GM12878 (cell line): ENCODE measurements at regions not wholly inside any gene's neighbourhood (a gene's known extent, or its start where the extent isn't known, plus 50 kb on each side); places are given as distances from the start of the nearest gene placed in this dataset.

Source experiments
- ATAC-seq: fragments of 200-7000 bp; cut with Tn5 transposase; 3 replicates; pipeline ENCODE4 v1.9.1; 2020; ENCODE audit warnings: mild to moderate bottlenecking, moderate library complexity
- BruUV-seq: library from RNA; stranded (reverse); fragments of 400-500 nt; replicated peaks from 2 replicates; lab custom pipeline; 2021; lab: Mats Ljungman, UMichigan
- CTCF ChIA-PET: fragments of 300-600 bp; sonication (Branson Sonifier 250); formaldehyde crosslinking; extraction: SDS; loops from one replicate; lab custom pipeline; 2021; ENCODE audit warnings: inconsistent platforms; lab: Yijun Ruan, JAX
- POLR2A ChIA-PET: fragments of 350-600 bp; formaldehyde crosslinking; extraction: SDS; loops from one replicate; lab custom pipeline; 2021; ENCODE audit warnings: inconsistent platforms; lab: Charles Lee
- RAD21 ChIA-PET: fragments of 300-600 bp; sonication (Branson Sonifier 250); formaldehyde crosslinking; loops from one replicate; lab custom pipeline; 2023; ENCODE audit warnings: antibody characterized with exemption; ENCODE audit not compliant: unreplicated experiment; lab: Charles Lee
- SMC1A ChIA-PET: fragments of 300-600 bp; sonication (Branson Sonifier 250); formaldehyde crosslinking; loops from one replicate; lab custom pipeline; 2023; ENCODE audit not compliant: unreplicated experiment, uncharacterized antibody; lab: Charles Lee
- DNase-seq: peaks from one replicate; pipeline ENCODE4 v3.0.0-alpha.2; 2011; ENCODE audit warnings: low read depth, low spot score
- FAIRE-seq: peaks from 3 replicates; lab custom pipeline; 2011; peaks lifted over from hg19 to GRCh38; lab: Jason Lieb, UNC
- H2AFZ ChIP-seq: 2 replicates; pipeline ENCODE4 v1.6.0; 2011; ENCODE audit warnings: low read depth, low read length, control low read depth; ENCODE audit not compliant: control insufficient read depth
- H3K27ac ChIP-seq: 2 replicates; pipeline ENCODE4 v1.5.1; 2011; ENCODE audit warnings: control low read depth; ENCODE audit not compliant: control insufficient read depth, insufficient read depth
- H3K27me3 ChIP-seq, 2 experiments: replicated peaks in 1 of 2; 2 replicates each; pipeline versions ENCODE4 v1.6.0 to v1.6.1; 2011; ENCODE audit warnings: low read length in 1 of 2; ENCODE audit not compliant: control insufficient read depth in 2 of 2, insufficient read depth in 2 of 2
- H3K36me3 ChIP-seq, 2 experiments: 2 replicates each; pipeline ENCODE4 v1.5.1; 2011; ENCODE audit warnings: low read length in 1 of 2; ENCODE audit not compliant: control insufficient read depth in 2 of 2, insufficient read depth in 2 of 2
- H3K4me1 ChIP-seq: 2 replicates; pipeline ENCODE4 v1.6.1; 2011; ENCODE audit warnings: mild to moderate bottlenecking, low read length, moderate library complexity, mixed read lengths; ENCODE audit not compliant: control insufficient read depth, insufficient read depth
- H3K4me2 ChIP-seq: 2 replicates; pipeline ENCODE4 v1.6.0; 2011; ENCODE audit warnings: control low read depth; ENCODE audit not compliant: control insufficient read depth, insufficient read depth
- H3K4me3 ChIP-seq: fragments of 200-600 bp; sonication (generic); 2 replicates; pipeline ENCODE4 v1.5.1; 2016
- H3K79me2 ChIP-seq: 2 replicates; pipeline ENCODE4 v1.6.0; 2011; ENCODE audit warnings: low read length; ENCODE audit not compliant: control insufficient read depth, insufficient read depth
- H3K9ac ChIP-seq: 2 replicates; pipeline ENCODE4 v1.8.0; 2011; ENCODE audit warnings: low read length, control low read depth, mixed read lengths; ENCODE audit not compliant: control insufficient read depth, insufficient read depth
- H3K9me3 ChIP-seq: replicated peaks from 3 replicates; pipeline ENCODE4 v1.5.1; 2011; ENCODE audit warnings: mild to moderate bottlenecking, low read length; ENCODE audit not compliant: control insufficient read depth, insufficient read depth
- H4K20me1 ChIP-seq: 2 replicates; pipeline ENCODE4 v1.6.0; 2011; ENCODE audit not compliant: control insufficient read depth, insufficient read depth
- BCL3 ChIP-seq: IDR thresholded peaks from 2 replicates; pipeline ENCODE4 v1.6.1; 2011; ENCODE audit warnings: borderline replicate concordance, low read depth, mild to moderate bottlenecking, moderate library complexity, low read length; ENCODE audit not compliant: insufficient read depth, poor library complexity, severe bottlenecking
- CHD2 ChIP-seq: IDR thresholded peaks from 2 replicates; pipeline ENCODE4 v1.6.1; 2011; ENCODE audit warnings: low read depth, low read length, improper control_type of control experiment, borderline replicate concordance
- IKZF1 ChIP-seq: fragments of 450-650 bp; conservative IDR thresholded peaks from 2 replicates; pipeline ENCODE4 v1.6.1; 2017; ENCODE audit warnings: antibody characterized with exemption, mild to moderate bottlenecking
- IRF4 ChIP-seq: IDR thresholded peaks from 2 replicates; pipeline ENCODE4 v1.6.1; 2011; ENCODE audit warnings: low read depth, low read length
- NR2C1 ChIP-seq: fragments of 450-650 bp; IDR thresholded peaks from 2 replicates; pipeline ENCODE4 v1.6.1; 2017; ENCODE audit warnings: antibody characterized with exemption, mild to moderate bottlenecking, moderate library complexity
- PBX3 ChIP-seq: IDR thresholded peaks from 2 replicates; pipeline ENCODE4 v1.6.1; 2011; ENCODE audit warnings: mild to moderate bottlenecking, low read depth, low read length, moderate library complexity; ENCODE audit not compliant: insufficient replicate concordance
- RFX5 ChIP-seq: IDR thresholded peaks from 2 replicates; pipeline ENCODE4 v1.6.1; 2011; ENCODE audit warnings: low read depth, low read length, improper control_type of control experiment
- SMAD1 ChIP-seq: fragments of 450-650 bp; IDR thresholded peaks from 2 replicates; pipeline ENCODE4 v1.6.1; 2018; ENCODE audit warnings: mild to moderate bottlenecking, low read depth; ENCODE audit not compliant: partially characterized antibody
- SMARCA5 ChIP-seq: fragments of 450-650 bp; IDR thresholded peaks from 2 replicates; pipeline ENCODE4 v1.6.1; 2017; ENCODE audit warnings: mild to moderate bottlenecking
- SPI1 ChIP-seq: IDR thresholded peaks from 2 replicates; pipeline ENCODE4 v1.6.1; 2011; ENCODE audit warnings: low read depth, mild to moderate bottlenecking, low read length, moderate library complexity, borderline replicate concordance; ENCODE audit not compliant: insufficient read depth
- YBX1 ChIP-seq: fragments of 450-650 bp; IDR thresholded peaks from 2 replicates; pipeline ENCODE4 v1.6.1; 2016; ENCODE audit warnings: antibody characterized with exemption
- ZNF207 ChIP-seq: fragments of 450-650 bp; IDR thresholded peaks from 2 replicates; pipeline ENCODE4 v1.6.1; 2014; ENCODE audit warnings: antibody characterized with exemption, mild to moderate bottlenecking, borderline replicate concordance
- ZNF384 ChIP-seq: IDR thresholded peaks from 2 replicates; pipeline ENCODE4 v1.6.1; 2012; ENCODE audit warnings: low read depth, mild to moderate bottlenecking, low read length, improper control_type of control experiment, borderline replicate concordance
- WGBS: methylation state at CpG from one replicate; pipeline ENCODE4 v1.1.6; 2016; ENCODE audit warnings: low lambda C conversion rate; ENCODE audit not compliant: insufficient replicate concordance, insufficient coverage; ENCODE audit errors: missing lambda C conversion rate; 5-methylcytosine and 5-hydroxymethylcytosine counted together
- in situ Hi-C: fragments of 300-500 bp; cut with MboI; formaldehyde crosslinking; loops from 9 replicates; pipeline ENCODE4 v1.14.3; 2018; ENCODE audit warnings: mixed read lengths
- intact Hi-C: fragments of 100-400 bp; cut with micrococcal nuclease; formaldehyde crosslinking; loops from one replicate; pipeline ENCODE4 v1.14.2; 2022; ENCODE audit not compliant: unreplicated experiment
- TF ChIP-seq, protein P1 (sequence below): fragments of 450-650 bp; IDR thresholded peaks from 2 replicates; pipeline ENCODE4 v1.6.1; 2017; ENCODE audit warnings: antibody characterized with exemption, mild to moderate bottlenecking, moderate library complexity

DNA sequence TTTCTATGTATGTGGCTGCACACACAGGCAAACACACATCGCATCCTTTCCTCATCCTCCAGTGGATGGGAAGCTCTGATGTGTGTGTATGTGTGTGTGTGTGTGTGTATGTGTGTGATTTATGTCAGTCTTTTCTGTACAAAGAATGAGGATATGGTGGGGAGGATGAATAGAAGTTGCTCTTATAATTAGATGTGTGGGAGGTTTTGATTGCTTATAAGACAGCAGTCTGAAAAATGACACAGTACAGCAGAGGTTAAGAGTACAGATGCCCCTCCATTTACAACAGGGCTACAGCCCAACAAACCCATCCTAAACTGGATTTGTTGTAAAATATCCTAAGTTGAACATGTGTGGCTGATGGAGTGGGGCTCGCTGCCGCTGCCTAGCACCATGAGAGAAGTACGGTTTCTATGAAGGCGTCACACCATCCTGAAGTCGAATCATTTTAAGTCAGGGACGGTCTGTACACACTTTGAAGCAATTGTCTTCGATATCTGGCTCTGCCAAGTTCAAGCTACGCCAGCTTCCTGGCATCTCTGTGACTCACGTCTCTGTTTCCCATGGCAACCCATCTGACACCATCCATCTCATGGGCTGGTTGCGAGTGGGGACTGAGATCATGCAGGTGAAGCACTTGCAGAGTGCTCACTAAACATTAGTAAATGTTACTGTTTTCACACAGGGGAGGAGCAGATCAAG, 252.6 kb downstream of the MYLK4 start:
- intact Hi-C loops (no loop called here), in situ Hi-C loops (no loop called here)
- Histone ChIP-seq H3K4me1 (no peaks in the 10 kb centered on the region), H2AFZ (no peak overlapping the region), H3K79me2 (no peaks in the 10 kb centered on the region), H3K4me3 (no peak overlapping the region), H3K4me2 (no peak overlapping the region), H3K27me3 (no peaks in the 10 kb centered on the region), H3K9me3 (no peaks in the 10 kb centered on the region), H3K27ac (no peak overlapping the region), H3K9ac (no peak overlapping the region), H3K36me3 (no peaks in the 10 kb centered on the region), H4K20me1 (no peaks in the 10 kb centered on the region)
- ChIA-PET RAD21 (no interaction called here), SMC1A (interaction anchor here (0.6 kb wide), 1 partner anchor 93 kb away, joined by 3 read pairs; no protein-coding TSS in a partner anchor), POLR2A (no interaction called here), CTCF (no interaction called here)
- DNase-seq (no peak), FAIRE-seq (no peak), ATAC-seq (no peak)
- 45% methylated on average over 11 of the region's 11 CpGs for WGBS
- BruUV-seq: no TSS peak
- TF ChIP-seq CHD2 (no peak), YBX1 (no peak), SMAD1 (no peak), PBX3 (no peak), NR2C1 (no peak), ZNF207 (no peak), IKZF1 (no peak), SPI1 (no peak), SMARCA5 (no peak), ZNF384 (no peak), RFX5 (no peak), BCL3 (no peak), IRF4 (no peak)
- TF ChIP-seq, protein P1, sequence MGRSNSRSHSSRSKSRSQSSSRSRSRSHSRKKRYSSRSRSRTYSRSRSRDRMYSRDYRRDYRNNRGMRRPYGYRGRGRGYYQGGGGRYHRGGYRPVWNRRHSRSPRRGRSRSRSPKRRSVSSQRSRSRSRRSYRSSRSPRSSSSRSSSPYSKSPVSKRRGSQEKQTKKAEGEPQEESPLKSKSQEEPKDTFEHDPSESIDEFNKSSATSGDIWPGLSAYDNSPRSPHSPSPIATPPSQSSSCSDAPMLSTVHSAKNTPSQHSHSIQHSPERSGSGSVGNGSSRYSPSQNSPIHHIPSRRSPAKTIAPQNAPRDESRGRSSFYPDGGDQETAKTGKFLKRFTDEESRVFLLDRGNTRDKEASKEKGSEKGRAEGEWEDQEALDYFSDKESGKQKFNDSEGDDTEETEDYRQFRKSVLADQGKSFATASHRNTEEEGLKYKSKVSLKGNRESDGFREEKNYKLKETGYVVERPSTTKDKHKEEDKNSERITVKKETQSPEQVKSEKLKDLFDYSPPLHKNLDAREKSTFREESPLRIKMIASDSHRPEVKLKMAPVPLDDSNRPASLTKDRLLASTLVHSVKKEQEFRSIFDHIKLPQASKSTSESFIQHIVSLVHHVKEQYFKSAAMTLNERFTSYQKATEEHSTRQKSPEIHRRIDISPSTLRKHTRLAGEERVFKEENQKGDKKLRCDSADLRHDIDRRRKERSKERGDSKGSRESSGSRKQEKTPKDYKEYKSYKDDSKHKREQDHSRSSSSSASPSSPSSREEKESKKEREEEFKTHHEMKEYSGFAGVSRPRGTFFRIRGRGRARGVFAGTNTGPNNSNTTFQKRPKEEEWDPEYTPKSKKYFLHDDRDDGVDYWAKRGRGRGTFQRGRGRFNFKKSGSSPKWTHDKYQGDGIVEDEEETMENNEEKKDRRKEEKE: no peak
